ENCODE measurements at regions not wholly inside any gene's neighbourhood (a gene's known extent, or its start where the extent isn't known, plus 50 kb on each side); places are given as distances from the start of the nearest gene placed in this dataset.

GRCh38 chr18:59050661-59051057 lies 89.0 kb upstream of the SEC11C start:
- H3K4me3 ChIP-seq (ENCODE audit: low read depth, poor library complexity, severe bottlenecking) = no peak overlapping the region
- intact Hi-C loops (cut with DNase I; ENCODE audit: low total_unique reads) = no loop called here
- DNase-seq (ENCODE audit: low spot score in 2 of 2) = peak in 1 of 2 donors; percentile 20
- WGBS, 2 donors = 87 to 91% methylated on average over 3 of the region's 3 CpGs
- TF ChIP-seq POLR2A (IDR thresholded peaks at IDR 0.05) (no peak), CTCF (IDR thresholded peaks at IDR 0.05) (no peak)

GRCh38 chr18:59051470-59052165 lies 88.1 kb upstream of the SEC11C start:
- TF ChIP-seq POLR2A (IDR thresholded peaks at IDR 0.05) (no peak), CTCF (IDR thresholded peaks at IDR 0.05) (no peak)
- intact Hi-C loops (cut with DNase I; ENCODE audit: low total_unique reads) = no loop called here
- H3K4me3 ChIP-seq (ENCODE audit: low read depth, poor library complexity, severe bottlenecking) = no peak overlapping the region
- no peak for DNase-seq (ENCODE audit: low spot score in 2 of 2)
- WGBS, 2 donors = 89% methylated on average over 12 of the region's 12 CpGs

GRCh38 chr18:59052965-59053820 lies 86.5 kb upstream of the SEC11C start:
- no peak for DNase-seq (ENCODE audit: low spot score in 2 of 2)
- TF ChIP-seq POLR2A (IDR thresholded peaks at IDR 0.05) (no peak), CTCF (IDR thresholded peaks at IDR 0.05) (no peak)
- 66 to 69% methylated on average over 6 of the region's 6 CpGs for WGBS, 2 donors
- intact Hi-C loops (cut with DNase I; ENCODE audit: low total_unique reads) = no loop called here
- no peak overlapping the region for H3K4me3 ChIP-seq (ENCODE audit: low read depth, poor library complexity, severe bottlenecking)

- no peak overlapping the region for H3K4me3 ChIP-seq (ENCODE audit: low read depth, poor library complexity, severe bottlenecking)
- WGBS, 2 donors = 34 to 36% methylated on average over 7 of the region's 7 CpGs
- DNase-seq (ENCODE audit: low spot score in 2 of 2) = peak in 1 of 2 donors; percentile 65
- intact Hi-C loops (cut with DNase I; ENCODE audit: low total_unique reads) = loop anchor here (5.0 kb wide), 1 partner anchor 272 kb away; no protein-coding TSS in a partner anchor
- TF ChIP-seq POLR2A (IDR thresholded peaks at IDR 0.05) (no peak), CTCF (IDR thresholded peaks at IDR 0.05) (no peak)
Observed at GRCh38 chr18:59054496-59055287, 85.0 kb upstream of the SEC11C start.

- H3K4me3 ChIP-seq (ENCODE audit: low read depth, poor library complexity, severe bottlenecking) = no peak overlapping the region
- TF ChIP-seq CTCF (IDR thresholded peaks at IDR 0.05) (no peak), POLR2A (IDR thresholded peaks at IDR 0.05) (no peak)
- DNase-seq (ENCODE audit: low spot score in 2 of 2) = no peak
- WGBS, 2 donors = 89 to 94% methylated on average over 4 of the region's 4 CpGs
- intact Hi-C loops (cut with DNase I; ENCODE audit: low total_unique reads) = loop anchor here (5.0 kb wide), 1 partner anchor 273 kb away; no protein-coding TSS in a partner anchor
Observed at GRCh38 chr18:59055345-59056032, 84.2 kb upstream of the SEC11C start.
